ENCODE measurements at regions not wholly inside any gene's neighbourhood (a gene's known extent, or its start where the extent isn't known, plus 50 kb on each side); places are given as distances from the start of the nearest gene placed in this dataset.

- TF ChIP-seq CTCF (IDR thresholded peaks at IDR 0.05; ENCODE audit: low read depth, low read length) (no peak), EZH2phosphoT487 (IDR thresholded peaks at IDR 0.05; ENCODE audit: low read depth) (no peak)
Measured at GRCh38 chr6:26272171-26272637, 92.8 kb upstream of the BTN3A2 start.
